MM.1S (cell line): ENCODE measurements at regions not wholly inside any gene's neighbourhood (a gene's known extent, or its start where the extent isn't known, plus 50 kb on each side); places are given as distances from the start of the nearest gene placed in this dataset.

Source experiments
- DNase-seq: peaks from one replicate; pipeline ENCODE4 v3.0.0-alpha.2; 2015
- H2AFZ ChIP-seq: fragments of 300-600 bp; sonication (generic); 2 replicates; pipeline ENCODE4 v1.6.0; 2016; ENCODE audit warnings: antibody characterized with exemption, low read length
- H3F3A ChIP-seq: fragments of 300-600 bp; sonication (generic); 2 replicates; pipeline ENCODE4 v1.6.1; 2016; ENCODE audit warnings: mild to moderate bottlenecking, antibody characterized with exemption, low read length, moderate library complexity, mixed read lengths; ENCODE audit not compliant: insufficient read depth
- H3K27ac ChIP-seq: fragments of 300-600 bp; sonication (generic); 2 replicates; pipeline ENCODE4 v1.5.1; 2016; ENCODE audit warnings: mild to moderate bottlenecking, low read length
- H3K27me3 ChIP-seq: fragments of 300-600 bp; sonication (generic); replicated peaks from 2 replicates; pipeline ENCODE4 v1.6.0; 2016; ENCODE audit warnings: low read length; ENCODE audit not compliant: insufficient read depth
- H3K36me3 ChIP-seq: fragments of 300-600 bp; sonication (generic); replicated peaks from 2 replicates; pipeline ENCODE4 v1.6.1; 2016; ENCODE audit warnings: mild to moderate bottlenecking, low read length, mixed read lengths; ENCODE audit not compliant: insufficient read depth
- H3K4me1 ChIP-seq: fragments of 300-600 bp; sonication (generic); 2 replicates; pipeline ENCODE4 v1.6.1; 2016; ENCODE audit warnings: low read length, mixed read lengths
- H3K4me2 ChIP-seq: fragments of 300-600 bp; sonication (generic); 2 replicates; pipeline ENCODE4 v1.6.0; 2016; ENCODE audit warnings: low read depth, low read length
- H3K4me3 ChIP-seq: fragments of 300-600 bp; sonication (generic); 2 replicates; pipeline ENCODE4 v1.5.1; 2016; ENCODE audit warnings: low read length, mixed read lengths
- H3K79me2 ChIP-seq: fragments of 300-600 bp; sonication (generic); 2 replicates; pipeline ENCODE4 v1.6.1; 2016; ENCODE audit warnings: mixed run types, low read length, mixed read lengths
- H3K9ac ChIP-seq: fragments of 300-600 bp; sonication (generic); 2 replicates; pipeline ENCODE4 v1.6.1; 2016; ENCODE audit warnings: low read length, mixed read lengths
- H3K9me2 ChIP-seq: fragments of 300-600 bp; sonication (generic); replicated peaks from 2 replicates; pipeline ENCODE4 v1.6.1; 2016; ENCODE audit warnings: mild to moderate bottlenecking, low read length, mixed read lengths; ENCODE audit not compliant: insufficient read depth
- H3K9me3 ChIP-seq: fragments of 300-600 bp; sonication (generic); replicated peaks from 2 replicates; pipeline ENCODE4 v1.6.1; 2016; ENCODE audit warnings: mild to moderate bottlenecking, low read length, mixed read lengths; ENCODE audit not compliant: insufficient read depth
- H4K20me1 ChIP-seq: fragments of 300-600 bp; sonication (generic); 2 replicates; pipeline ENCODE4 v1.6.1; 2016; ENCODE audit warnings: mild to moderate bottlenecking, low read length, moderate library complexity, mixed read lengths; ENCODE audit not compliant: insufficient read depth
- CTCF ChIP-seq: fragments of 300-600 bp; sonication (generic); IDR thresholded peaks from 2 replicates; pipeline ENCODE4 v1.5.1; 2016; ENCODE audit warnings: antibody characterized with exemption, low read length, mixed read lengths
- EZH2 ChIP-seq: fragments of 300-600 bp; sonication (generic); optimal IDR thresholded peaks from 2 replicates; pipeline ENCODE3; 2017; ENCODE audit warnings: low read depth, mild to moderate bottlenecking, antibody characterized with exemption, low read length, mixed read lengths
- EZH2phosphoT487 ChIP-seq: fragments of 300-600 bp; sonication (generic); IDR thresholded peaks from 2 replicates; pipeline ENCODE4 v1.6.1; 2018; ENCODE audit warnings: antibody characterized with exemption, low read length

GRCh38 chr6:42512579-42512978 is 51.2 kb upstream of the UBR2 start:
- Histone ChIP-seq H3K27ac (no peak overlapping the region), H3K4me1 (no peaks in the 10 kb centered on the region)

GRCh38 chr6:42511803-42512422 is 51.9 kb upstream of the UBR2 start:
- no peaks in the 10 kb centered on the region for H4K20me1 ChIP-seq
- H3K9me2 ChIP-seq, result no peaks in the 10 kb centered on the region
- H3K4me2 ChIP-seq, result no peak overlapping the region

More at GRCh38 chr6:42512579-42512978, 51.2 kb upstream of the UBR2 start:
- no peak for TF ChIP-seq EZH2
- no peak for TF ChIP-seq EZH2phosphoT487
- TF ChIP-seq CTCF, result no peak
- Histone ChIP-seq H4K20me1 (no peaks in the 10 kb centered on the region), H3K4me3 (no peak overlapping the region), H3K9me3 (no peaks in the 10 kb centered on the region), H2AFZ (no peak overlapping the region), H3K36me3 (no peaks in the 10 kb centered on the region), H3K9me2 (no peaks in the 10 kb centered on the region), H3K9ac (no peak overlapping the region), H3K27me3 (no peaks in the 10 kb centered on the region), H3F3A (no peaks in the 10 kb centered on the region), H3K4me2 (no peak overlapping the region), H3K79me2 (no peaks in the 10 kb centered on the region)
- no peak for DNase-seq

GRCh38 chr6:42510795-42511194 is 53.0 kb upstream of the UBR2 start:
- H3K4me2 ChIP-seq, result no peak overlapping the region
- no peaks in the 10 kb centered on the region for H3K36me3 ChIP-seq
- no peaks in the 10 kb centered on the region for H4K20me1 ChIP-seq
- no peak overlapping the region for H3K9ac ChIP-seq
- H3K4me1 ChIP-seq, result no peaks in the 10 kb centered on the region
- no peak overlapping the region for H3K4me3 ChIP-seq
- H3K79me2 ChIP-seq, result no peaks in the 10 kb centered on the region
- H3K27me3 ChIP-seq, result no peaks in the 10 kb centered on the region
- H3F3A ChIP-seq, result no peaks in the 10 kb centered on the region
- no peaks in the 10 kb centered on the region for H3K9me2 ChIP-seq
- H2AFZ ChIP-seq, result 0 out of 2 replicates have a peak overlapping the region, but pooled peaks have one; percentile 15
- H3K27ac ChIP-seq, result no peak overlapping the region
- TF ChIP-seq EZH2, result no peak
- no peak for TF ChIP-seq CTCF
- no peak for TF ChIP-seq EZH2phosphoT487
- H3K9me3 ChIP-seq, result no peaks in the 10 kb centered on the region
- DNase-seq, result no peak

More at GRCh38 chr6:42511803-42512422, 51.9 kb upstream of the UBR2 start:
- H3K36me3 ChIP-seq, result no peaks in the 10 kb centered on the region
- no peak overlapping the region for H3K4me3 ChIP-seq
- TF ChIP-seq CTCF (no peak), EZH2 (no peak), EZH2phosphoT487 (no peak)
- no peak for DNase-seq
- no peak overlapping the region for H2AFZ ChIP-seq
- no peaks in the 10 kb centered on the region for H3K27me3 ChIP-seq
- no peaks in the 10 kb centered on the region for H3F3A ChIP-seq
- no peaks in the 10 kb centered on the region for H3K9me3 ChIP-seq
- no peaks in the 10 kb centered on the region for H3K79me2 ChIP-seq
- no peaks in the 10 kb centered on the region for H3K4me1 ChIP-seq
- H3K27ac ChIP-seq, result no peak overlapping the region
- no peak overlapping the region for H3K9ac ChIP-seq
